AG10803 (cell line): ENCODE measurements at regions not wholly inside any gene's neighbourhood (a gene's known extent, or its start where the extent isn't known, plus 50 kb on each side); places are given as distances from the start of the nearest gene placed in this dataset.
A peak's percentile ranks its signal among the peaks of the same experiment; 100 is the strongest.

Experiments
- DNase-seq: peaks from one replicate; pipeline ENCODE4 v3.0.0; 2010; ENCODE audit warnings: low read depth
- H3K4me3 ChIP-seq: 2 replicates; pipeline ENCODE4 v1.5.1; 2011; ENCODE audit warnings: mild to moderate bottlenecking, low read length, control low read depth
- TF ChIP-seq, protein P1 (sequence below): conservative IDR thresholded peaks from 2 replicates; pipeline ENCODE4 v1.5.1; 2011; ENCODE audit warnings: mild to moderate bottlenecking, low read length, control low read depth, inconsistent platforms

- H3K4me3 ChIP-seq, result no peak overlapping the region
- DNase-seq, result no peak
- TF ChIP-seq, protein P1, sequence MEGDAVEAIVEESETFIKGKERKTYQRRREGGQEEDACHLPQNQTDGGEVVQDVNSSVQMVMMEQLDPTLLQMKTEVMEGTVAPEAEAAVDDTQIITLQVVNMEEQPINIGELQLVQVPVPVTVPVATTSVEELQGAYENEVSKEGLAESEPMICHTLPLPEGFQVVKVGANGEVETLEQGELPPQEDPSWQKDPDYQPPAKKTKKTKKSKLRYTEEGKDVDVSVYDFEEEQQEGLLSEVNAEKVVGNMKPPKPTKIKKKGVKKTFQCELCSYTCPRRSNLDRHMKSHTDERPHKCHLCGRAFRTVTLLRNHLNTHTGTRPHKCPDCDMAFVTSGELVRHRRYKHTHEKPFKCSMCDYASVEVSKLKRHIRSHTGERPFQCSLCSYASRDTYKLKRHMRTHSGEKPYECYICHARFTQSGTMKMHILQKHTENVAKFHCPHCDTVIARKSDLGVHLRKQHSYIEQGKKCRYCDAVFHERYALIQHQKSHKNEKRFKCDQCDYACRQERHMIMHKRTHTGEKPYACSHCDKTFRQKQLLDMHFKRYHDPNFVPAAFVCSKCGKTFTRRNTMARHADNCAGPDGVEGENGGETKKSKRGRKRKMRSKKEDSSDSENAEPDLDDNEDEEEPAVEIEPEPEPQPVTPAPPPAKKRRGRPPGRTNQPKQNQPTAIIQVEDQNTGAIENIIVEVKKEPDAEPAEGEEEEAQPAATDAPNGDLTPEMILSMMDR, result no peak
Observed at GRCh38 chr3:43180694-43181093, 74.8 kb upstream of the POMGNT2 start.

- H3K4me3 ChIP-seq, result no peak overlapping the region
- TF ChIP-seq, protein P1, result no peak
Observed at GRCh38 chr3:43180027-43180426, 74.1 kb upstream of the POMGNT2 start.

GRCh38 chr3:43178891-43179366 is 73.0 kb upstream of the POMGNT2 start:
- TF ChIP-seq, protein P1, result no peak
- DNase-seq, result peak; percentile 21
- H3K4me3 ChIP-seq, result no peak overlapping the region

More at GRCh38 chr3:43180027-43180426, 74.1 kb upstream of the POMGNT2 start:
- DNase-seq, result peak; percentile 68

- TF ChIP-seq, protein P1, result no peak
- no peak overlapping the region for H3K4me3 ChIP-seq
- no peak for DNase-seq
Observed at GRCh38 chr3:43177085-43177484, 71.2 kb upstream of the POMGNT2 start.

DNA sequence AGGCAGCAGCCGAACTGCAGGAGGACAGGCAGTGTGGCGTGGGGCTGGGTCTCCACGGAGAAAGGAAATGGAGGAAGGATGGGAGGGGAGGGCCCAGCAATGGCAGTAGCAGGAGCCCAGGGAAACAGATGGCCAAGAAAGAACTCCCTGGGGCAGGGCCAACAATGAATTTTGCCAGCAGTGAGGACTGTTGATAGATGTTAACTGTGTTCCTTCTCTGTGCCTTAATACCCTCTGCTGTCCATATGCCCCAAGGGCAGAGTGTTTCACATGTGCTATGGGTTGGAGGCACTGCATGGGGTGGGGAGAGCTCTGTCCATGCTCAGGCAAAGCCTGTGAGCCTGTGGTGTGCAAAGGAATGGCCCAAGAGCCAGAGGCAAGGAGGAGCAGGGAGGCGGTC is 70.8 kb upstream of the POMGNT2 start:
- DNase-seq, result peak; percentile 29
- TF ChIP-seq, protein P1, result no peak
- H3K4me3 ChIP-seq, result no peak overlapping the region

DNA sequence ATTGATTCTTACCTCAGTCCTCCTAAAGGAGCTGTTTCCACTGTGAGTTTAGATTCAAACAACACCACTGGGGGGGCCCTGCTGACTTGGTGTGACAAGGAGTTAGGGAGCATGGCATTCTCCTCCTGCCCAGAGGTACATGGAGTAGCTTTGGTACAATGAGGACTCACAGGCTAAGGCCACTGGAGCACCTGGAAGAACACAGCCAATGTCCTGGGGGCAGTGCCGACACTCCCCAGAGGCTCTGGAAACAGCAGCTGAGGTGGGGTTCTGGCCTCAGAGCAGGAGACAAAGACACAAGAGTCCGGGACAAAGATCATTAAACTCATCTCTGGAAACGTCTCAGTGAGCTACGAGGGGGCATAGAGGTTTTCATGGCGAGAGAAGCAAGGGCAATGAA is 69.7 kb upstream of the POMGNT2 start:
- TF ChIP-seq, protein P1, result no peak
- no peak overlapping the region for H3K4me3 ChIP-seq
- DNase-seq, result no peak

DNA sequence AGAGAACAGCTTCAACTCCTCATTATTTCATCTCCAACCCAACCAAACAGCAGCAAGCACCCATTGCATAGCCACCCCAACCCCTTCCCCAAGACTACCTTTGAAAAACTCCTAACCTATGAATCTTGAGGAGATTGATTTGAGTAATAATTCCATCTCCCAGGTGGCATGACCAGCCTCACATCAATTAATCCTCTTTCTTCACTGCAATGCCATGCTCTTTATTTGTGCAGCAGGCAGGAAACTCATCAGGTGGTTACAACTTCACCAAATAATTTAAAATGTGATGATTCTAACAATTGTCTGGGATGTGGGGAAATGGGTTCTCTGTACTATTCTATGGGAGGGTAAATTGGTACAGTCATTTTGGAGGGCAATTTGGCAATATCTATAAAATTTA is 68.1 kb upstream of the POMGNT2 start:
- TF ChIP-seq, protein P1, result no peak
- H3K4me3 ChIP-seq, result no peak overlapping the region
- no peak for DNase-seq
